ENCODE measurements at regions not wholly inside any gene's neighbourhood (a gene's known extent, or its start where the extent isn't known, plus 50 kb on each side); places are given as distances from the start of the nearest gene placed in this dataset.

DNA sequence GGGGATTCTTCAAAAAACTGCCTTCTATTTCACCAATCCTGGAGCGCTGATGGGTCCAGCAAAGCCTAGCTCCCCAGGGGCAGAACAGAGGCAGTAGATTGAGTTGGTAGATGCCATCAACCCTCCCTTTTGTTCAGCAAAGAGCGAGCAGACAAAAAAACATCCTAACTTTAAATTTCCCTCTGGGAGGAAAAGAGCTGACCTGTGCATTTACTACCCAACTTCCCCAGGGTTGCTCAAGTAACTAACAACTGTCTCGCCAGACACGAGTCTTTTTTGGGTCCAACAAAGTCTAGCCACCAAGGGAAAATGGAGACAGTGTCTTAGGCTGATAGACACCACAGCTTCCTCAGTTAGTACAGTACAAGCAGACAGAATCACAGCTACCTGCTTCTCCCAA lies 476.3 kb upstream of the GRIA1 start:
- no peaks in the 10 kb centered on the region for H3K36me3 ChIP-seq (ENCODE audit: low read depth)
- H3K4me3 ChIP-seq, result no peak overlapping the region
- intact Hi-C loops (cut with DNase I, micrococcal nuclease), result no loop called here
- DNase-seq (no peak), ATAC-seq (no peak)
- TF ChIP-seq, protein P1, sequence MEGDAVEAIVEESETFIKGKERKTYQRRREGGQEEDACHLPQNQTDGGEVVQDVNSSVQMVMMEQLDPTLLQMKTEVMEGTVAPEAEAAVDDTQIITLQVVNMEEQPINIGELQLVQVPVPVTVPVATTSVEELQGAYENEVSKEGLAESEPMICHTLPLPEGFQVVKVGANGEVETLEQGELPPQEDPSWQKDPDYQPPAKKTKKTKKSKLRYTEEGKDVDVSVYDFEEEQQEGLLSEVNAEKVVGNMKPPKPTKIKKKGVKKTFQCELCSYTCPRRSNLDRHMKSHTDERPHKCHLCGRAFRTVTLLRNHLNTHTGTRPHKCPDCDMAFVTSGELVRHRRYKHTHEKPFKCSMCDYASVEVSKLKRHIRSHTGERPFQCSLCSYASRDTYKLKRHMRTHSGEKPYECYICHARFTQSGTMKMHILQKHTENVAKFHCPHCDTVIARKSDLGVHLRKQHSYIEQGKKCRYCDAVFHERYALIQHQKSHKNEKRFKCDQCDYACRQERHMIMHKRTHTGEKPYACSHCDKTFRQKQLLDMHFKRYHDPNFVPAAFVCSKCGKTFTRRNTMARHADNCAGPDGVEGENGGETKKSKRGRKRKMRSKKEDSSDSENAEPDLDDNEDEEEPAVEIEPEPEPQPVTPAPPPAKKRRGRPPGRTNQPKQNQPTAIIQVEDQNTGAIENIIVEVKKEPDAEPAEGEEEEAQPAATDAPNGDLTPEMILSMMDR (IDR thresholded peaks at IDR 0.05), result no peak
- no peaks in the 10 kb centered on the region for H3K4me1 ChIP-seq (ENCODE audit: low read depth)
- peaks cover 34% of the 10 kb centered on the region for H3K9me3 ChIP-seq

DNA sequence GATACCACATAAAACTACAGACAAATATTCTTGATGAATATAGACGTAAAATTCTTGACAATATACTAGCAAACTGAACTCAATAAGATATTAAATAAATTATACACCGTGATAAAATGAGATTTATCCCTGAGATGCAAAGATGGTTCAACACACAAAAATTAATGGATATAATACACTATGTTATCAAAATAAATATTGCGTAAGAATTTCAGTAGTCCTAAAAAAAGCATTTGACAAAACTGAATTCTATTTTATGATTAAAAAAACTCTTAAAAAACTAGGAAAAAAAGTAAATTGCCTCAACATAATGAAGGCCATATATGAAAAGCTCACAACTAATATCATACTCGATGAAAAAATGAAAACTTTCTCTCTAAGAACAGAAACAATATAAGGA lies 472.3 kb upstream of the GRIA1 start:
- Histone ChIP-seq H3K36me3 (ENCODE audit: low read depth) (no peaks in the 10 kb centered on the region), H3K4me3 (no peak overlapping the region), H3K9me3 (peaks cover 47% of the 10 kb centered on the region), H3K4me1 (ENCODE audit: low read depth) (no peaks in the 10 kb centered on the region)
- DNase-seq, result no peak
- ATAC-seq, result no peak
- TF ChIP-seq, protein P1 (IDR thresholded peaks at IDR 0.05), result no peak
- intact Hi-C loops (cut with DNase I, micrococcal nuclease), result no loop called here

DNA sequence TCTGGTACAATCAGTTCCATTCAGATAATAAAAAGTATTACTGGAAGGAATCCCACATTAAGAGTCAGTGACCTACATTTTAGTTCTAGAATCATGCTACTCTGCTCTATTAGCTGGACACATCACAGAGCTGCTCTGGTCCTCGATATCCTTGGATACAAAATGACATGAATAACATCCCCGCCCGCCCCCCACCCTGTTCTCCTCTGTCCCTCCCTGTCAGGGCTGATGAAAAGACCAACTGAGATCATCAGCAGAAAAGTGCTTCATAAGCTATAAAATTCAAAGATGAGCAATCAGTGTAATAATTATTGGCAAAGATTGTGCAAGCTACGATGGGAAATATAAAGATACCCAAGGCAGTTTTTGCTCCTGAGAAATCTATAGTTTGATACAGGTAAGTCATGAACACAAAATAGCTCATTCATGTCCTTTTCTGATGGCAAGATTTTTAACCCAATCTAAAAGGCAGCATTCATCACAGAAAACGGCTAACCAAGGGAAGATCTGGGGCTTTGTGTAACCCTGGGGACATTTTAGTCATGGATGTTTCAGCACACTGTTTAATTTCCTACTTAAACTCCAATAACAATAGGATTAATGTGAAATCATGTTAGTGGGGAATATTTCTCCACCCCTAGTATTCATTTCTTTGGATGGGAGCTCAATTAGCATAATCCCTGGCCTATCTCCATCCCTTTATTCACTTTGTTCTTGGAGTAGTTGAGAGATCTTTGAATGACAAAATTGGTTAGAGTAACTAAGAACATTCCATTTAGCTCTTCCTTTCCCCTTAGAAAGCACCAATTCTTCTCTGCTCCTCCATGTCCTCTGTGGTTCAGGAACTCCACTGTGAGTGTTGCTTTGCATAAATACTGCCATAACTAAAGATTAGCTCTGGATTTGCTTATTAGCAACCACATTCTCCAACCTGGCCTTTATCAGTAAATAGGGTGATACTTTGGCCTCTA lies 459.4 kb upstream of the GRIA1 start:
- intact Hi-C loops (cut with DNase I, micrococcal nuclease), result no loop called here
- TF ChIP-seq, protein P1 (IDR thresholded peaks at IDR 0.05), result no peak
- H3K4me1 ChIP-seq (ENCODE audit: low read depth), result no peaks in the 10 kb centered on the region
- peaks cover 11% of the 10 kb centered on the region for H3K9me3 ChIP-seq
- no peaks in the 10 kb centered on the region for H3K36me3 ChIP-seq (ENCODE audit: low read depth)
- no peak overlapping the region for H3K4me3 ChIP-seq
- no peak for DNase-seq
- ATAC-seq, result no peak

DNA sequence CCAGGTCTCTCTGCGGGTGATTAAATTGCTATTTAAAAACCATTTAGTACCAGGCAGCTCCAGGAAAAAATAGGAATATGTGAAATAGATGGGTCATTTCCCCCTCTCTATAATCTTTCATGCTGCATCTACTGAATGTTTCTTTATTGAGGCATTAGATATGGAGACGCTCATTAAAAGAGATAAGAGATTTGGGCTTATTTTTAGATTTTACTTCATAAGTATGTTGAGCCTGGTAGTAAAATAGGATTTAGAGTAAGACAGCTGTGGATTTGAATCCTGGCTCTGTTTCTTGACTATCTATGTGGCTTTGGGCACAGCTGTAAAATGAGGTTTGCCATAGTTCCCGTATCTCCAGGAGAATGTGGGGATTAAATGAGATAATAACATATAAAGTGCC lies 451.0 kb upstream of the GRIA1 start:
- no peak overlapping the region for H3K4me3 ChIP-seq
- DNase-seq, result no peak
- ATAC-seq, result no peak
- no peaks in the 10 kb centered on the region for H3K4me1 ChIP-seq (ENCODE audit: low read depth)
- TF ChIP-seq, protein P1 (IDR thresholded peaks at IDR 0.05), result no peak
- H3K9me3 ChIP-seq, result no peaks in the 10 kb centered on the region
- no peaks in the 10 kb centered on the region for H3K36me3 ChIP-seq (ENCODE audit: low read depth)
- intact Hi-C loops (cut with DNase I, micrococcal nuclease), result no loop called here

DNA sequence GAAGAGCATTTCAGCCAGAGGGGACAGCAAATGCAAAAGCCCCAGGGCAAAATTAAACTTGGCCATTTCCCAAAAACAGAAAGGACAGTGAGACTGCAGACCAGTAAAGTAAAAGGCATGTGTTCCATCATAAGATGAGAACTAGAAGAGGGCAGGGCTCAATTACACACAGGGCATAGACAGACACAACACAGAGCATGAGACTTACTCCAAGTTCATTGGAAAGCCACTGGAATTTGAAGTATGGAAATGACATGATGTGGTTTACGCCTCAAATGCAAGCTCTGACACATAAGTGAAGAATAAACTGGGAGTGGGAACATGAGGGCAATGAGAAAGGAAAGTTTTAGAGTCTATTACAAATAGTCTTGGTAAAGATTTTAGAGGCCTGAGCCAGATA lies 446.6 kb upstream of the GRIA1 start:
- no peak for ATAC-seq
- TF ChIP-seq, protein P1 (IDR thresholded peaks at IDR 0.05), result no peak
- no peaks in the 10 kb centered on the region for H3K36me3 ChIP-seq (ENCODE audit: low read depth)
- H3K4me1 ChIP-seq (ENCODE audit: low read depth), result no peaks in the 10 kb centered on the region
- H3K9me3 ChIP-seq, result no peaks in the 10 kb centered on the region
- no peak for DNase-seq
- intact Hi-C loops (cut with DNase I, micrococcal nuclease), result no loop called here
- H3K4me3 ChIP-seq, result no peak overlapping the region

Data from mucosa of descending colon (tissue), 3 donors.